Myocyte (in vitro differentiated cells): ENCODE measurements at regions not wholly inside any gene's neighbourhood (a gene's known extent, or its start where the extent isn't known, plus 50 kb on each side); places are given as distances from the start of the nearest gene placed in this dataset.
"Not testable (repeated sequence)": the region's sequence is repeated elsewhere in the genome, so short reads cannot be mapped to it uniquely, and the experiment has no call there.

Experiments used
- DNase-seq: peaks from one replicate; pipeline ENCODE4 v3.0.0-alpha.2; 2012; ENCODE audit warnings: low read depth

GRCh38 chr1:95663530-95663929, 429.5 kb downstream of the RWDD3 start:
- not testable (repeated sequence) for DNase-seq

GRCh38 chr1:95668165-95668564, 434.2 kb downstream of the RWDD3 start:
- DNase-seq = no peak

- DNase-seq = not testable (repeated sequence)
Measured at GRCh38 chr1:95669638-95670037, 435.6 kb downstream of the RWDD3 start.

GRCh38 chr1:95671098-95671497, 437.1 kb downstream of the RWDD3 start:
- no peak for DNase-seq

GRCh38 chr1:95679262-95679661, 445.3 kb downstream of the RWDD3 start:
- no peak for DNase-seq

- DNase-seq = no peak
Measured at GRCh38 chr1:95685081-95685480, 451.1 kb downstream of the RWDD3 start.

GRCh38 chr1:95686217-95686616, 452.2 kb downstream of the RWDD3 start:
- DNase-seq = no peak

- no peak for DNase-seq
Measured at GRCh38 chr1:95699149-95699953, 465.3 kb downstream of the RWDD3 start.

GRCh38 chr1:95701450-95702173, 467.6 kb downstream of the RWDD3 start:
- DNase-seq = no peak

GRCh38 chr1:95703046-95703445, 469.0 kb downstream of the RWDD3 start:
- no peak for DNase-seq

- no peak for DNase-seq
Measured at GRCh38 chr1:95716097-95716496, 482.1 kb downstream of the RWDD3 start.

GRCh38 chr1:95716550-95716949, 482.5 kb downstream of the RWDD3 start:
- DNase-seq = no peak

- no peak for DNase-seq
Measured at GRCh38 chr1:95723346-95723745, 489.3 kb downstream of the RWDD3 start.

- DNase-seq = no peak
Measured at GRCh38 chr1:95728841-95729240, 494.8 kb downstream of the RWDD3 start.

GRCh38 chr1:95730986-95731385, 497.0 kb downstream of the RWDD3 start:
- no peak for DNase-seq

- DNase-seq = no peak
Measured at GRCh38 chr1:95731466-95731865, 497.5 kb downstream of the RWDD3 start.

GRCh38 chr1:95733031-95733430, 499.0 kb downstream of the RWDD3 start:
- DNase-seq = no peak

GRCh38 chr1:95733671-95734070, 499.7 kb downstream of the RWDD3 start:
- no peak for DNase-seq

- no peak for DNase-seq
Measured at GRCh38 chr1:95734560-95734959, 500.6 kb downstream of the RWDD3 start.

- no peak for DNase-seq
Measured at GRCh38 chr1:95742591-95743089, 508.6 kb downstream of the RWDD3 start.

GRCh38 chr1:95744731-95745130, 510.7 kb downstream of the RWDD3 start:
- DNase-seq = no peak
